ENCODE measurements at regions not wholly inside any gene's neighbourhood (a gene's known extent, or its start where the extent isn't known, plus 50 kb on each side); places are given as distances from the start of the nearest gene placed in this dataset.

DNA sequence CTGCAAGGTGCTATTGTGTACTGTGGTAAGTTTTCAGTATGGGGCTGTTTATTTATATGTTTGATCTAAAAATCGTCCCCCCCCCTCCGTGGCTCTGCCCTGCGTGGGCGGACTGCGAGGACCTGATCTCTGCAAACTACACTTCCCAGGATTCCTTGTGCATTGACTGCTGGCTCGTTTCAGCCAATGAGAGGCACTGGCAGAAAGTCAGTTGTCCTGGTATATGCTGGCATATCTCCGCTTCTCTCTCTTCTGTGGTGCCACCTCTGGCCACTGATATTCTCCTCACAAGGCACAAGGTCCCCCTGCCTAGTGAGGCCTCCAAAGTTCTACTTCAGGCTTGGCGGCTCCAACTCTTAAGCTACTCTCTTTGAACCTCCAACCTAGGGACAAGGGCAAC lies 168.8 kb upstream of the ZFP42 start:
- Histone ChIP-seq H2BK5ac (ENCODE audit: insufficient read length, low read length) (no peak overlapping the region), H2BK12ac (ENCODE audit: insufficient read length, low read depth, low read length) (no peak overlapping the region), H2BK15ac (ENCODE audit: low read depth, low read length) (no peak overlapping the region), H3K23me2 (ENCODE audit: insufficient read length, low read depth, low read length, poor library complexity, severe bottlenecking) (no peaks in the 10 kb centered on the region), H3K9ac (ENCODE audit: extremely low read depth, insufficient read length, low read length) (no peak overlapping the region), H3K9me3 (ENCODE audit: control insufficient read depth, low read depth, low read length) (no peaks in the 10 kb centered on the region), H3K4me2 (ENCODE audit: insufficient read depth, insufficient read length, low read length) (no peak overlapping the region), H2AFZ (ENCODE audit: low read length) (no peak overlapping the region), H3K4ac (ENCODE audit: low read depth, low read length) (no peak overlapping the region), H2BK120ac (ENCODE audit: low read depth, low read length, poor library complexity, severe bottlenecking) (no peak overlapping the region), H2AK5ac (ENCODE audit: insufficient read length, low read length) (no peak overlapping the region), H2BK20ac (ENCODE audit: low read depth, low read length, poor library complexity, severe bottlenecking) (no peak overlapping the region), H4K91ac (ENCODE audit: insufficient read length, low read depth, low read length) (no peak overlapping the region), H4K20me1 (ENCODE audit: control insufficient read depth, insufficient read depth, insufficient read length) (no peaks in the 10 kb centered on the region), H3K4me1 (ENCODE audit: insufficient read depth, low read length) (no peaks in the 10 kb centered on the region), H4K5ac (ENCODE audit: insufficient read length, low read depth, low read length) (no peak overlapping the region), H3K79me1 (ENCODE audit: insufficient read depth, low read depth, low read length, poor library complexity, severe bottlenecking) (no peaks in the 10 kb centered on the region), H3K18ac (ENCODE audit: insufficient read length, low read depth, low read length) (no peak overlapping the region), H3K79me2 (ENCODE audit: insufficient read depth, low read length) (no peaks in the 10 kb centered on the region), H3K23ac (ENCODE audit: insufficient read length, low read depth, low read length) (no peak overlapping the region), H3K27me3 (ENCODE audit: insufficient read depth, low read length) (no peaks in the 10 kb centered on the region), H4K8ac (replicated peaks; ENCODE audit: insufficient read length, low read depth, low read length) (no peak overlapping the region), H3T11ph (ENCODE audit: low read length) (no peak overlapping the region), H3K14ac (ENCODE audit: insufficient read depth, low read length) (no peak overlapping the region), H3K27ac (ENCODE audit: insufficient read length, low read depth, low read length) (no peak overlapping the region), H3K56ac (ENCODE audit: insufficient read length, low read depth, low read length) (no peak overlapping the region)
- no peak overlapping the region for H3K27ac Mint-ChIP-seq
- peak; percentile 43 for DNase-seq
- H3K27me3 Mint-ChIP-seq (ENCODE audit: low read depth): no peaks in the 10 kb centered on the region
- peaks cover 0 to 6% of the 10 kb centered on the region in 2 experiments; a peak in 1 of 4 replicates for H3K4me1 Mint-ChIP-seq
- no peaks in the 10 kb centered on the region for H3K36me3 Mint-ChIP-seq (ENCODE audit: insufficient read depth in 1 of 3, low read depth in 3 of 3)
- H3K9me3 Mint-ChIP-seq: peaks cover 0 to 2% of the 10 kb centered on the region in 2 experiments; a peak in 1 of 5 replicates
- no CpG with 5 or more reads among the region's 8 CpGs for WGBS (ENCODE audit: extremely low coverage, insufficient read length, low lambda C conversion rate)
- H3K4me3 Mint-ChIP-seq: no peak overlapping the region
- TF ChIP-seq, protein P1, sequence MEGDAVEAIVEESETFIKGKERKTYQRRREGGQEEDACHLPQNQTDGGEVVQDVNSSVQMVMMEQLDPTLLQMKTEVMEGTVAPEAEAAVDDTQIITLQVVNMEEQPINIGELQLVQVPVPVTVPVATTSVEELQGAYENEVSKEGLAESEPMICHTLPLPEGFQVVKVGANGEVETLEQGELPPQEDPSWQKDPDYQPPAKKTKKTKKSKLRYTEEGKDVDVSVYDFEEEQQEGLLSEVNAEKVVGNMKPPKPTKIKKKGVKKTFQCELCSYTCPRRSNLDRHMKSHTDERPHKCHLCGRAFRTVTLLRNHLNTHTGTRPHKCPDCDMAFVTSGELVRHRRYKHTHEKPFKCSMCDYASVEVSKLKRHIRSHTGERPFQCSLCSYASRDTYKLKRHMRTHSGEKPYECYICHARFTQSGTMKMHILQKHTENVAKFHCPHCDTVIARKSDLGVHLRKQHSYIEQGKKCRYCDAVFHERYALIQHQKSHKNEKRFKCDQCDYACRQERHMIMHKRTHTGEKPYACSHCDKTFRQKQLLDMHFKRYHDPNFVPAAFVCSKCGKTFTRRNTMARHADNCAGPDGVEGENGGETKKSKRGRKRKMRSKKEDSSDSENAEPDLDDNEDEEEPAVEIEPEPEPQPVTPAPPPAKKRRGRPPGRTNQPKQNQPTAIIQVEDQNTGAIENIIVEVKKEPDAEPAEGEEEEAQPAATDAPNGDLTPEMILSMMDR (conservative IDR thresholded peaks at IDR 0.05): no peak
